H9 (cell line): ENCODE measurements at regions not wholly inside any gene's neighbourhood (a gene's known extent, or its start where the extent isn't known, plus 50 kb on each side); places are given as distances from the start of the nearest gene placed in this dataset.

Experiments used
- DNase-seq: peaks from one replicate; pipeline ENCODE4 v3.0.0-alpha.2; 2017
- H2AFZ ChIP-seq: one replicate; pipeline ENCODE4 v1.6.1; 2013; ENCODE audit warnings: mild to moderate bottlenecking, low read length, control low read depth, moderate library complexity
- H2AK5ac ChIP-seq: 2 replicates; pipeline ENCODE4 v1.6.1; 2013; ENCODE audit warnings: low read length, control low read depth, mixed read lengths; ENCODE audit not compliant: insufficient read length
- H2BK120ac ChIP-seq: one replicate; pipeline ENCODE4 v1.6.1; 2013; ENCODE audit warnings: low read depth, mild to moderate bottlenecking, low read length, control low read depth, inconsistent platforms; ENCODE audit not compliant: poor library complexity, severe bottlenecking
- H2BK12ac ChIP-seq: 2 replicates; pipeline ENCODE4 v1.6.1; 2013; ENCODE audit warnings: low read length, control low read depth, mixed read lengths, low read depth; ENCODE audit not compliant: insufficient read length
- H2BK15ac ChIP-seq: 2 replicates; pipeline ENCODE4 v1.6.1; 2013; ENCODE audit warnings: low read depth, low read length, control low read depth
- H2BK20ac ChIP-seq: one replicate; pipeline ENCODE4 v1.6.1; 2013; ENCODE audit warnings: low read depth, mild to moderate bottlenecking, low read length, control low read depth, inconsistent platforms; ENCODE audit not compliant: poor library complexity, severe bottlenecking
- H2BK5ac ChIP-seq: 2 replicates; pipeline ENCODE4 v1.6.1; 2013; ENCODE audit warnings: low read length, control low read depth, mixed read lengths; ENCODE audit not compliant: insufficient read length
- H3K14ac ChIP-seq: 2 replicates; pipeline ENCODE4 v1.6.1; 2013; ENCODE audit warnings: low read length, control low read depth; ENCODE audit not compliant: insufficient read depth
- H3K18ac ChIP-seq: 2 replicates; pipeline ENCODE4 v1.6.1; 2013; ENCODE audit warnings: low read depth, mild to moderate bottlenecking, mixed read lengths, low read length, control low read depth; ENCODE audit not compliant: insufficient read length
- H3K23ac ChIP-seq: 2 replicates; pipeline ENCODE4 v1.6.1; 2013; ENCODE audit warnings: low read length, control low read depth, mixed read lengths, low read depth; ENCODE audit not compliant: insufficient read length
- H3K23me2 ChIP-seq: 2 replicates; pipeline ENCODE4 v1.6.1; 2013; ENCODE audit warnings: low read depth, mild to moderate bottlenecking, mixed read lengths, low read length, control low read depth; ENCODE audit not compliant: insufficient read length, poor library complexity, severe bottlenecking
- H3K27ac ChIP-seq: 2 replicates; pipeline ENCODE4 v1.5.1; 2013; ENCODE audit warnings: low read length, control low read depth, mixed read lengths, low read depth; ENCODE audit not compliant: insufficient read length
- H3K27me3 ChIP-seq: 2 replicates; pipeline ENCODE4 v1.6.1; 2013; ENCODE audit warnings: low read length, control low read depth, inconsistent platforms; ENCODE audit not compliant: insufficient read depth
- H3K4ac ChIP-seq: 2 replicates; pipeline ENCODE4 v1.6.1; 2013; ENCODE audit warnings: low read depth, mild to moderate bottlenecking, control low read depth, inconsistent platforms, low read length, moderate library complexity
- H3K4me1 ChIP-seq: 2 replicates; pipeline ENCODE4 v1.6.1; 2013; ENCODE audit warnings: low read length, control low read depth, inconsistent platforms; ENCODE audit not compliant: insufficient read depth
- H3K4me2 ChIP-seq: 2 replicates; pipeline ENCODE4 v1.6.1; 2013; ENCODE audit warnings: low read length, control low read depth, mixed read lengths; ENCODE audit not compliant: insufficient read length, insufficient read depth
- H3K56ac ChIP-seq: 2 replicates; pipeline ENCODE4 v1.6.1; 2013; ENCODE audit warnings: low read depth, mild to moderate bottlenecking, mixed read lengths, low read length, control low read depth; ENCODE audit not compliant: insufficient read length
- H3K79me1 ChIP-seq: 2 replicates; pipeline ENCODE4 v1.6.1; 2013; ENCODE audit warnings: low read depth, mild to moderate bottlenecking, moderate library complexity, low read length, control low read depth, inconsistent platforms; ENCODE audit not compliant: insufficient read depth, poor library complexity, severe bottlenecking
- H3K79me2 ChIP-seq: 2 replicates; pipeline ENCODE4 v1.6.1; 2013; ENCODE audit warnings: low read length, control low read depth, inconsistent platforms; ENCODE audit not compliant: insufficient read depth
- H3K9ac ChIP-seq: 2 replicates; pipeline ENCODE4 v1.6.1; 2013; ENCODE audit warnings: low read length, control low read depth, mixed read lengths; ENCODE audit not compliant: insufficient read length; ENCODE audit errors: extremely low read depth
- H3K9me3 ChIP-seq: one replicate; pipeline ENCODE4 v1.6.1; 2013; ENCODE audit warnings: low read depth, low read length, inconsistent platforms; ENCODE audit not compliant: control insufficient read depth
- H3T11ph ChIP-seq: one replicate; pipeline ENCODE4 v1.6.1; 2013; ENCODE audit warnings: mild to moderate bottlenecking, low read length, control low read depth, inconsistent platforms
- H4K20me1 ChIP-seq: one replicate; pipeline ENCODE4 v1.6.1; 2013; ENCODE audit not compliant: control insufficient read depth, insufficient read length, insufficient read depth
- H4K5ac ChIP-seq: 2 replicates; pipeline ENCODE4 v1.6.1; 2013; ENCODE audit warnings: low read depth, mild to moderate bottlenecking, mixed read lengths, low read length, control low read depth; ENCODE audit not compliant: insufficient read length
- H4K8ac ChIP-seq: replicated peaks from 2 replicates; pipeline ENCODE4 v1.6.1; 2013; ENCODE audit warnings: low read length, control low read depth, mixed read lengths, low read depth; ENCODE audit not compliant: insufficient read length
- H4K91ac ChIP-seq: 2 replicates; pipeline ENCODE4 v1.6.1; 2013; ENCODE audit warnings: low read depth, mild to moderate bottlenecking, moderate library complexity, mixed read lengths, low read length, control low read depth; ENCODE audit not compliant: insufficient read length
- H3K27ac Mint-ChIP-seq, 3 experiments: 2 replicates in 2 of 3; 3 replicates in 1 of 3; pipeline ENCODE4 v1.8.0; 2020 to 2021; ENCODE audit warnings: mixed read lengths in 3 of 3, mild to moderate bottlenecking in 1 of 3, moderate library complexity in 1 of 3
- H3K27me3 Mint-ChIP-seq: 2 replicates; pipeline ENCODE4 v1.8.0; 2021; ENCODE audit warnings: low read depth, mild to moderate bottlenecking, moderate library complexity, mixed read lengths
- H3K36me3 Mint-ChIP-seq, 3 experiments: 2 replicates in 2 of 3; 3 replicates in 1 of 3; pipeline ENCODE4 v1.8.0; 2020 to 2021; ENCODE audit warnings: low read depth in 3 of 3, mixed read lengths in 3 of 3; ENCODE audit not compliant: insufficient read depth in 1 of 3
- H3K4me1 Mint-ChIP-seq, 2 experiments: 2 replicates each; pipeline ENCODE4 v1.8.0; 2020; ENCODE audit warnings: mixed read lengths in 2 of 2
- H3K4me3 Mint-ChIP-seq, 2 experiments: 2 replicates in 1 of 2; 3 replicates in 1 of 2; pipeline ENCODE4 v1.8.0; 2020 to 2021; ENCODE audit warnings: mild to moderate bottlenecking in 2 of 2, mixed read lengths in 2 of 2, moderate library complexity in 1 of 2
- H3K9me3 Mint-ChIP-seq, 2 experiments: 2 replicates in 1 of 2; 3 replicates in 1 of 2; pipeline ENCODE4 v1.8.0; 2020; ENCODE audit warnings: mild to moderate bottlenecking in 2 of 2, mixed read lengths in 2 of 2, moderate library complexity in 1 of 2
- CTCF ChIP-seq: fragments of 200-600 bp; sonication (generic); conservative IDR thresholded peaks from 3 replicates; pipeline ENCODE4 v1.8.0; 2021; ENCODE audit warnings: antibody characterized with exemption, mild to moderate bottlenecking

- Histone ChIP-seq H3K18ac (no peak overlapping the region), H3K4ac (no peak overlapping the region), H3K27ac (no peak overlapping the region), H3K23ac (no peak overlapping the region), H3K14ac (no peak overlapping the region), H3K79me1 (no peaks in the 10 kb centered on the region), H4K20me1 (no peaks in the 10 kb centered on the region), H4K5ac (no peak overlapping the region), H3K4me1 (no peaks in the 10 kb centered on the region), H3K79me2 (no peaks in the 10 kb centered on the region), H3K23me2 (no peaks in the 10 kb centered on the region), H3K9me3 (no peaks in the 10 kb centered on the region), H3K56ac (no peak overlapping the region), H3K4me2 (no peak overlapping the region), H2BK20ac (no peak overlapping the region), H2BK5ac (no peak overlapping the region), H3T11ph (no peak overlapping the region), H2BK15ac (no peak overlapping the region), H2AFZ (no peak overlapping the region), H4K8ac (no peak overlapping the region), H4K91ac (no peak overlapping the region), H2AK5ac (no peak overlapping the region), H3K9ac (no peak overlapping the region), H2BK120ac (no peak overlapping the region), H2BK12ac (no peak overlapping the region), H3K27me3 (no peaks in the 10 kb centered on the region)
- Mint-ChIP-seq H3K4me3 (no peak overlapping the region), H3K9me3 (peaks cover 0 to 3% of the 10 kb centered on the region in 2 experiments; a peak in 1 of 5 replicates), H3K36me3 (no peaks in the 10 kb centered on the region), H3K27me3 (peaks cover 3% of the 10 kb centered on the region; the same call in 1 of the 2 replicates), H3K4me1 (peaks cover 2 to 6% of the 10 kb centered on the region in 2 experiments), H3K27ac (no peak overlapping the region)
- no peak for TF ChIP-seq CTCF
- DNase-seq: no peak
Measured at GRCh38 chr5:159475026-159475425, 144.7 kb upstream of the IL12B start.
